ENCODE measurements at regions not wholly inside any gene's neighbourhood (a gene's known extent, or its start where the extent isn't known, plus 50 kb on each side); places are given as distances from the start of the nearest gene placed in this dataset.

DNA sequence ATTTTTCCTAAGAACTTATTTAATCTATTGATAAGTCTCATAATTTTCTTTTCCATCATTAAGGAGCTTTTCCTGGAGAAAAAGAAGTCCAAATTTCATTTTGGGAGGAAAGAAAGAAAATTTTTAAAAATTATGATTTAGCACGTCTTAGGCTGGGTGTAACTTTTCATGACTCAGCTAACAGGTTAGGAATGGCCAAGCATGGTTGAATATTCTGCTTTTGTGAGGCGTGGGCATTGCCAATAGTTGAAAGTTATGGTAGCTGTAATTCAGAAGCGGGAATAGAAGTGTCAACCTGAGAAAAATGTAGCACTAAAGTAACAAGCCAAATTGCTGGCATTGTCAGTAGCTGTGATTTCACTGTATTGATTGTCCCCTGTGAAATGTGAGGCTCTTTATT, 77.2 kb upstream of the ARID1B start:
- no peak overlapping the region for H3K4me3 ChIP-seq (ENCODE audit: low read length)
- TF ChIP-seq, protein P1, sequence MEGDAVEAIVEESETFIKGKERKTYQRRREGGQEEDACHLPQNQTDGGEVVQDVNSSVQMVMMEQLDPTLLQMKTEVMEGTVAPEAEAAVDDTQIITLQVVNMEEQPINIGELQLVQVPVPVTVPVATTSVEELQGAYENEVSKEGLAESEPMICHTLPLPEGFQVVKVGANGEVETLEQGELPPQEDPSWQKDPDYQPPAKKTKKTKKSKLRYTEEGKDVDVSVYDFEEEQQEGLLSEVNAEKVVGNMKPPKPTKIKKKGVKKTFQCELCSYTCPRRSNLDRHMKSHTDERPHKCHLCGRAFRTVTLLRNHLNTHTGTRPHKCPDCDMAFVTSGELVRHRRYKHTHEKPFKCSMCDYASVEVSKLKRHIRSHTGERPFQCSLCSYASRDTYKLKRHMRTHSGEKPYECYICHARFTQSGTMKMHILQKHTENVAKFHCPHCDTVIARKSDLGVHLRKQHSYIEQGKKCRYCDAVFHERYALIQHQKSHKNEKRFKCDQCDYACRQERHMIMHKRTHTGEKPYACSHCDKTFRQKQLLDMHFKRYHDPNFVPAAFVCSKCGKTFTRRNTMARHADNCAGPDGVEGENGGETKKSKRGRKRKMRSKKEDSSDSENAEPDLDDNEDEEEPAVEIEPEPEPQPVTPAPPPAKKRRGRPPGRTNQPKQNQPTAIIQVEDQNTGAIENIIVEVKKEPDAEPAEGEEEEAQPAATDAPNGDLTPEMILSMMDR (IDR thresholded peaks at IDR 0.05; ENCODE audit: insufficient read depth, low read depth, low read length, missing control alignments), result no peak
- no peak for DNase-seq (ENCODE audit: low read depth)

DNA sequence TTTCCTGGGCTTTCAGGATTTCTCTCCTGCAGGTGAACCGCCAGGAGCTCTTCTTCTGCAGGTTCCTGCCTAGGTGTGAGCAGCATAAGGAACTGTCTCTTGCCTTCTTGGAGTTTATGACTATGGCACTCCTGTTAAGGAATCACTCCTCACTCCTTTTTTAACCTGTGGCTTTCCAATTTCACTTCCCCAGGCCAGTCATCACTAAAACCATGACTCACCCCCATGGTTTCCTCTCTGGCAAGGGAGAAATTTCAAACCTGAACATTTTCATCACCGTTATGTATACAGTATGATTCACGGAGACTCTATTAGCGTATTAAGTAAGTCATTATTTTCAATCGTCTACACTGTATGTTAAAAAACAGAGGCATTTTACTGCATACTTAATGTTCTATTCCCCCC, 78.2 kb upstream of the ARID1B start:
- DNase-seq (ENCODE audit: low read depth), result peak; percentile 96
- no peak overlapping the region for H3K4me3 ChIP-seq (ENCODE audit: low read length)
- TF ChIP-seq, protein P1 (IDR thresholded peaks at IDR 0.05; ENCODE audit: insufficient read depth, low read depth, low read length, missing control alignments), result no peak

DNA sequence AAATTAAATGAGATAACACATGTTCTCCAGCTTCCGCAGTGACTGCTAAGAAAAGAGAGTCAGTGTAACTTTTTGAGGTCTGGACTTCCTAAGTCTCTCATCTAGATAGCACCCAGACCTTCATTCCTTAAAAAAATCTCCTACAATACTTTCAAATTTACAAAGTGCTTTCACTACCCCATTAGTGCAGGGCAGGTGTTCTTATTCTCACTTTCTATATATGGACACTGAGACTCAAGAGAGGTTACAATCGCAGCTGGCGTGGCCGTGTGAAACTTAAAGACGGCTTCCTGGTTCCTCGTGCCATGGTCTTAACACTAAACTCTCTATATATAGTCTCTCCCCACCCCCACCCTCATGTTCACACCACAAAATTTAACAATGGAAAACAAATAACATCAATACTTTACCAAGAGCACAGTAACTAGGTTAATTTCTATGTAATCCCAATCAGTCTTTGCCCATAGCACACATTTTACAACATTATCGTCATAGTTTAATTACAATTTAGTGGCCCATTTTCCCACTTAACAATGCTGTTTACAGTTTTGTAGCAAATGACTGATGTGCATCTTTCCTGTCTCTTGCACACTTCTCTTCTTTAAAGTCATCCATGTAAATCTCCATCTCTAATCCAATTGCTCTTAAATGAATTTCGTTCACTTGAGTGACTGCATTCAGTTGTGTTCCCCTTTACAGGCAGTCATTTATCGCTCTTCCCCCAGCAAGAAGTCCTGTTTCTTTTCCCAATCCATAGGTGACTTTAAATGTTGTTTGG, 78.8 kb upstream of the ARID1B start:
- TF ChIP-seq, protein P1 (IDR thresholded peaks at IDR 0.05; ENCODE audit: insufficient read depth, low read depth, low read length, missing control alignments), result no peak

DNA sequence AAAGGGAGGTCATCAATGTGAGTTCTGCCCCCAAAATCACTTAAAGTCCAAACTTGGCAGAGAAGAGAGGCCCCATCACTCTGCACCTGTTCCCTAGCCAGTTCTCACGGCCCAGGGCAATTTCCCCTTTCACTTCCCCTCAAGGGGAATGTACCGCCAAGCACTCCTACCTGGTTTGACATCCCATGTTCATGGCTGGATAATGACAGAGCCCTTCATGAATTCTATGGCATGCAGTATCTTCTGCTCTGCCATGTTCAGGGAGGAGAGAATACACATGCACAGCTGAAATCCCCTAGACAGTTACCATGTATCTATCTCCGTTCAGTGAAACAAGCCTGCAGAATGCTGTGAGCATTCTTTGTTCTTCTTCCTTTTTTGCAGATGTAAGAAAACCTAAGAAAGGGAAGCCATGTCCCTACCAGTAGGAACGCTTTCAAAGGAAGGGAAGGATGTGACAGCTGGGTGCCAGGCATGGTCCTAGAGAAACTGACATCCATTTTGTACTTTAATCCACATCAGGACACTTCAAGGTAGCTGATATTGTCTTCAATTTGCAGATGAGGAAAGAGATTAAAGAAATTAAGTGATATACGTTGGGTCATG, 79.8 kb upstream of the ARID1B start:
- DNase-seq (ENCODE audit: low read depth), result no peak
- H3K4me3 ChIP-seq (ENCODE audit: low read length), result no peak overlapping the region
- TF ChIP-seq, protein P1 (IDR thresholded peaks at IDR 0.05; ENCODE audit: insufficient read depth, low read depth, low read length, missing control alignments), result no peak

More for the DNA sequence above, 78.8 kb upstream of the ARID1B start:
- DNase-seq (ENCODE audit: low read depth), result no peak
- no peak overlapping the region for H3K4me3 ChIP-seq (ENCODE audit: low read length)

DNA sequence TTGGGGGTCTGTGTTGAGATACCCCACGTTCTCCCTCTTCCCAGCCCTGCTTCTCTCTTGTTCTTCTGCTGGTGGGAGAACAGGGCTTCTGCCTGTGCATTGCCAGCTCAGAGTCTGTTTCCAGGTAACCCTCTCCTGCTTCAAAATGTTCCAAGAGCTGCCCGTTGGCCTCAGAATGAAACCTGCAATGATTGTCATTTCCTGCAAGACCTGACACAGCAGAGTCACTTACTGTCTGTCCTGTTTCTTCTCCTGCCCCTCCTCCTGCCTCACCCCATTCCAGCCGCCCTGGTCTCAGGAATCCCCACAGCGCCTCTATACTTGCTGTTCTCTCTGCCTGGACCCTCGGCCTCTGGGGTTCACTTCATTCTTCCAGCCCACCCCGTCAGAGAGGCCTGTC, 81.4 kb upstream of the ARID1B start:
- no peak overlapping the region for H3K4me3 ChIP-seq (ENCODE audit: low read length)
- TF ChIP-seq, protein P1 (IDR thresholded peaks at IDR 0.05; ENCODE audit: insufficient read depth, low read depth, low read length, missing control alignments), result no peak
- DNase-seq (ENCODE audit: low read depth), result peak; percentile 2

DNA sequence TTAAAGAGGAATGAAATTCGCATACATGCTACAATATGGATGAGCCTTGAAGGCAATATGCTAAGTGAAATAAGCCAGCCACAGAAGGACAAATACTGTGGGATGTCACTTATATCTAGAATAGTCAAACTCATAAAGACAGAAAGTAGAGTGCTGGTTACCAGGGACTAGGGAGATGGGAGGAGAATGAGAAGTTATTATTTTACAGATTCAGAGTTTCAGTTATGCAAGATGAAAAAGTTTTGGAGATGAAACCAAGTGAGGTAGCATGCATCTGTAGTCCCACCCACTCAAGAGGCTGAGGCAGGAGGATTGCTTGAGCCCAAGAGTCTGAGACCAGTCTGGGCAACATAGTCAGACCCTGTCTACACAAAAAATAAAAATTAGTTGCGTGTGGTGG, 82.5 kb upstream of the ARID1B start:
- TF ChIP-seq, protein P1 (IDR thresholded peaks at IDR 0.05; ENCODE audit: insufficient read depth, low read depth, low read length, missing control alignments), result no peak
- no peak for DNase-seq (ENCODE audit: low read depth)
- H3K4me3 ChIP-seq (ENCODE audit: low read length), result no peak overlapping the region
